Retinal pigment epithelial cell (primary cell): ENCODE measurements at regions not wholly inside any gene's neighbourhood (a gene's known extent, or its start where the extent isn't known, plus 50 kb on each side); places are given as distances from the start of the nearest gene placed in this dataset.
"Not testable (repeated sequence)": the region's sequence is repeated elsewhere in the genome, so short reads cannot be mapped to it uniquely, and the experiment has no call there.

Experiments used
- DNase-seq: peaks from one replicate; pipeline ENCODE4 v3.0.0-alpha.2; 2010; ENCODE audit warnings: low read depth
- H3K4me3 ChIP-seq: 2 replicates; pipeline ENCODE4 v1.5.1; 2011; ENCODE audit warnings: mild to moderate bottlenecking, low read length, control low read depth, moderate library complexity
- TF ChIP-seq, protein P1 (sequence below): conservative IDR thresholded peaks from 2 replicates; pipeline ENCODE4 v1.5.1; 2011; ENCODE audit warnings: low read depth, low read length, control low read depth, inconsistent platforms

DNA sequence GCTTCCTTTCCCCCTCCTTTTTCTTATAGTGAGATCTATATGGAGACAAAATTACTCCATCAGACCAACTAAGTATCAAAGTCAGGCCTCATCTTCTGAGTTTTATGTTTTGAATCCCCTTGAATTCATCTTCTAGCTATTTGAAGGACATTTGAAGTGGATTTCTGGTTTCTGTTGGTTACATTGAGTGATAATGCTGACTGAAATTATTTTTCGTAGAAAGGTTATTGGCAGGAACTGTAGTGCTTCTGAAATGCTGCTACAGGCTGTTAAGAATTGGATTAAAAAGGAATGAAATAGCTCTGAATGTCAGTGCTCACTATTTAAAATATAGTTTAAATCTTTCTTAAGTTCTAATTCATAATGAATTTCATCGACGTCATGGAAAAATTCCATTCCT, 361.0 kb upstream of the TMEFF2 start:
- no peak overlapping the region for H3K4me3 ChIP-seq
- TF ChIP-seq, protein P1, sequence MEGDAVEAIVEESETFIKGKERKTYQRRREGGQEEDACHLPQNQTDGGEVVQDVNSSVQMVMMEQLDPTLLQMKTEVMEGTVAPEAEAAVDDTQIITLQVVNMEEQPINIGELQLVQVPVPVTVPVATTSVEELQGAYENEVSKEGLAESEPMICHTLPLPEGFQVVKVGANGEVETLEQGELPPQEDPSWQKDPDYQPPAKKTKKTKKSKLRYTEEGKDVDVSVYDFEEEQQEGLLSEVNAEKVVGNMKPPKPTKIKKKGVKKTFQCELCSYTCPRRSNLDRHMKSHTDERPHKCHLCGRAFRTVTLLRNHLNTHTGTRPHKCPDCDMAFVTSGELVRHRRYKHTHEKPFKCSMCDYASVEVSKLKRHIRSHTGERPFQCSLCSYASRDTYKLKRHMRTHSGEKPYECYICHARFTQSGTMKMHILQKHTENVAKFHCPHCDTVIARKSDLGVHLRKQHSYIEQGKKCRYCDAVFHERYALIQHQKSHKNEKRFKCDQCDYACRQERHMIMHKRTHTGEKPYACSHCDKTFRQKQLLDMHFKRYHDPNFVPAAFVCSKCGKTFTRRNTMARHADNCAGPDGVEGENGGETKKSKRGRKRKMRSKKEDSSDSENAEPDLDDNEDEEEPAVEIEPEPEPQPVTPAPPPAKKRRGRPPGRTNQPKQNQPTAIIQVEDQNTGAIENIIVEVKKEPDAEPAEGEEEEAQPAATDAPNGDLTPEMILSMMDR, result no peak
- DNase-seq, result no peak

DNA sequence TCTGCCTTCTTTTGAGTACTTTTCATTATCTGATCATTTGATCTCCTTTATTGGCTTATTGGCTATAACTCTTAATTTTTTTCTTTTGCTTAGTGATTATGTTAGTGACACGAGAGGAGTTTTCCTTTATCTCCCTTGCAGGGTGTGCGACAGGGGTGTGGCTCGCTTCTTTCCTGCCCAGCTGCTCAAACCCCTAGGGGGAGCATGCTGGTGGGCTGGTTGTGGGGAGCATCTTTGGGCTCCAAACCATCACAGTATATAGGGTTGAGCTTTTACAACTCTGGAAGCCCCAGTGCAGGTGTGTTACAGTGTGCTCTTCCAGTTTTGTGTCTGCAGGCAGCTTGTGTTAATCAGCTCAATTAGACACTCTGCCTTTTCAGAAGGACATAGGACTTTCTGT, 357.0 kb upstream of the TMEFF2 start:
- TF ChIP-seq, protein P1, result no peak
- DNase-seq, result no peak

DNA sequence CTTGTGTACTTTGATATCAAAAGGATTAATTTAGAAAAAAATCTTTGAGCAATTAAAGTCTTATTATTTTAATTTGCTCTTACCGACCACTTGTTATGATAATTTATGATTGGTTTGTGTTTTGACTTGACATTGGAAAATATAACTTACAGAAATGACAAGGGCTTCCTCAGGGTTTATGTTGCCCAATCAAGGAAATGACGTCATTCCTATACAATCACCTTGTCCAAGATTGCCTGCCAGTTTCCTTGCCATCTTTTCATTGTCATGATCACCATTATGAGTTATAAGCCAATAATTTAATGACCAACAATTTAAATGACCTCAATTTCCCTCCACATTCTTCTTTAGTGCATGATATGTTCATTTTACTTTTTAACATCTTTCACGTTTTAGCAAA, 351.8 kb upstream of the TMEFF2 start:
- DNase-seq, result no peak
- TF ChIP-seq, protein P1, result no peak
- H3K4me3 ChIP-seq, result no peak overlapping the region

More for the DNA sequence above, 357.0 kb upstream of the TMEFF2 start:
- no peak overlapping the region for H3K4me3 ChIP-seq

DNA sequence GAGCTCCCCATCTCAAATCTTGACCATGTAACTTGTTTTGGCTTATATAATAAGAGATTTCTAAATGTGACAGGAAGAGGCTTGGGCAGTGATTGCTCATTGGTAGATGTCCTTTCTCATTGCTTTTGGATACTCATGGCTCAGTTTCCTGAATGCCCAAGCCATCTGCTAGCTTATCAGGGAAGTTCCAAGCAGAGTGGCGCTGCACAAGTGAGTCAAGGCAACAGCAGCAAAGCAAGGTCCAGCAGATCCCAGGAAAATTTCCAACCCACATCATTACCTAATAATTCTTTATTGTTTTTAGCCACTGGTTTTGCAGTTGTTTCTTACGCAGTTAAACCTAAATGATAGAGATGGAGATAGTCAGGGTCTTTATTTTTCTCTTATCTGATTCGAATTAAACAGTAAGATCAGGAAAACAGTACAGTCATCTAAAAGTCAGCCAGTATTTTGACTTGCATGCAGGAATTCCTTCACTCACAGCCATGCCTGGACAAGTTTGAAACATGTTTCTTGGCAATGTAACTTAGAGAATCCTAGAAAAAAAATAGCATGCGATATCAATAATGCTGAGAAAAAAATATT, 349.7 kb upstream of the TMEFF2 start:
- no peak for DNase-seq
- no peak overlapping the region for H3K4me3 ChIP-seq
- TF ChIP-seq, protein P1, result no peak

DNA sequence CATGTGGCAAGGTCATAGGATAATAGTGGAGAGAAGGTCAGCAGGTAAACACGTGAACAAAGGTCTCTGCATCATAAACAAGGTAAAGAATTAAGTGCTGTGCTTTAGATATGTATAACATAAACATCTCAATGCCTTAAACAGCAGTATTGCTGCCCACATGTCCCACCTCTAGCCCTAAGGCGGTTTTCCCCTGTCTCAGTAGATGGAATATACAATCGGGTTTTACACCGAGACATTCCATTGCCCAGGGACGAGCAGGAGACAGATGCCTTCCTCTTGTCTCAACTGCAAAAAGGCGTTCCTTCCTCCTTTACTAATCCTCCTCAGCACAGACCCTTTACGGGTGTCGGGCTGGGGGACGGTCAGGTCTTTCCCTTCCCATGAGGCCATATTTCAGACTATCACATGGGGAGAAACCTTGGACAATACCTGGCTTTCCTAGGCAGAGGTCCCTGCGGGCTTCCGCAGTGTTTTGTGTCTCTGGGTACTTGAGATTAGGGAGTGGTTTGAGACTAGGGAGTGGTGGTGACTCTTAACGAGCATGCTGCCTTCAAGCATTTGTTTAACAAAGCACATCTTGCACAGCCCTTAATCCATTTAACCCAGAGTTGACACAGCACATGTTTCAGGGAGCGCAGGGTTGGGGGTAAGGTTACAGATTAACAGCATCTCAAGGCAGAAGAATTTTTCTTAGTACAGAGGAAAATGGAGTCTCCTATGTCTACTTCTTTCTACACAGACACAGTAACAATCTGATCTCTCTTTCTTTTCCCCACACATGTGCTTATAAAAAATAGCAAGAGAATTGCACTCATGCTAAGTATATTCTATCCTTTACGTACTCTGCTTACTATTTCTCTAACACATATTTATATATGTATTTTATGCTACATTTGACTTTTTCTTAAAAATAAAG, 347.7 kb upstream of the TMEFF2 start:
- H3K4me3 ChIP-seq, DNase-seq: not testable (repeated sequence)

DNA sequence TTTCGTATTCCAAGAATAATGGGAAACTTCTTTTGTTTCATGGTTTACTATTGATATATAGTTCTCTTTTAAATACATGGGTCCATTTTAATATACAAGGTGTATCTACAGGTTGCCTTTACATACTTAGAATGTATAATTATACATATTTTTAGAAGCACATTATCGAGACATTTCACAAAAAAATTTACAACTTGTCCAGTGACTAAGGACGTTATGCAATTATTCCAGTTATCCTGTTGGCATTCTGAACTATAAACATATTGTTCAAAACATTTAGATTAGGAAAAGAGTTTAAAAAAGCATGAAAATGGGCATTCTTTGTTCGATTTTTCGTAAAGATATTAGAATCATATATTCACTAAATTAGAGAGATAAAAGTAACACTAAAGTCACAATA, 344.6 kb upstream of the TMEFF2 start:
- TF ChIP-seq, protein P1, result no peak
- no peak for DNase-seq
- no peak overlapping the region for H3K4me3 ChIP-seq

DNA sequence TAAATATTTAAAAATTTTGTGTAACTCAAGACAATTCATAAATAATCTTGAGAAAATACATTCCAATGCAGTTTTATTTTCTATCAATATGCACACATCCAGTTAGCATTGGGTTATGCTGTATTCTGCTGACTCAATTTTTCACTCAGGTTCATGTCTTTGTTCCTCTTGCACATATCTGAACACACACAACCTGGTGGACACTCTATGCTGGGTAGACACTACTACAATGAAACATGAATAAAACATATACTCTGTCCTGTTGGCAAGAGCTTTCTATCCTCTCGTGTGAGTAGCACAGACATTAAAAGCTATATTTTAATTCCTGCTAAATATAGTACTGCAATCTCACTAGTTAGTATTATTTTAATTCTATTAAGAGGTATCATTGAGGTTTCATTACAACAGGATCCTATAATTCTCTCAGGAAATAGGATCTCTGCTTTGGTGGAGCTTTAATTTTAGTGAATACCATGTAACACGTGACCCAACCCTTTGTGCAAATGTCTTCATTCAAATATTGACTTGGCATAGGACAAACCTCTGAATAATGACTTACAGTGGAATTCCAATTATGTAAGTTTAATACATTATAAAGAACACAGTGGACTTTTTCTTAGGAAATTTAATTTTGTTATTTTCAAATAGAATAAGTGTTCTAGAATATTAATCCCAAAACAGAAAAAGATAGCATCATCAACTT, 342.3 kb upstream of the TMEFF2 start:
- DNase-seq, result no peak
- TF ChIP-seq, protein P1, result no peak

More for the DNA sequence above, 342.3 kb upstream of the TMEFF2 start:
- H3K4me3 ChIP-seq, result no peak overlapping the region
